ENCODE measurements at regions not wholly inside any gene's neighbourhood (a gene's known extent, or its start where the extent isn't known, plus 50 kb on each side); places are given as distances from the start of the nearest gene placed in this dataset.

DNA sequence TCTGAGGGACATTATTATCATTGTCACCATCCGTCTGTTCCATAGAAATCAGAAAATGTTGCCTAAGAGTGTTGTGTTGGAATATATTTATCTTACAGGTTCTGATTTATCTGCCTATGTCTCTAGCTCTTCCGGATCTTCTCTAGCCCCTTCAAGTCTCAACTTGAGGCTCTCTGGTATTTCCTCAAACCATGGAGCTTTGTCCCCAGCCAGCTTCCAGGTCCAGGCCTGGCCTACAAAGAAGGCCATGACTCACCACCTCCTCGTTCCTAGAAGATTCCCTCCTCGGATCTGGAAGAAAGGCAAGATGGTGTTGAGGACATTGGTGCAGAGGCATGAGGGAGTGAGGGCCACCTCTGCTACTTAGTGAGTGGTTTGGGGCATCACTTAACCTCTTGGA lies 122.1 kb upstream of the TRIB2 start:
- H3K4me2 ChIP-seq (ENCODE audit: low read length) = no peak overlapping the region
- WGBS (ENCODE audit: extremely low coverage, insufficient coverage, low lambda C conversion rate) = no CpG with 5 or more reads among the region's 4 CpGs
- H2BK120ac ChIP-seq (ENCODE audit: low read depth, low read length) = no peak overlapping the region
- no peaks in the 10 kb centered on the region for H3K36me3 ChIP-seq (ENCODE audit: control insufficient read depth, insufficient read depth, low read length)
- H3K79me2 ChIP-seq (ENCODE audit: control insufficient read depth, insufficient read depth, low read length) = no peaks in the 10 kb centered on the region
- H2AK5ac ChIP-seq (ENCODE audit: low read length) = no peak overlapping the region
- no peaks in the 10 kb centered on the region for H3K27me3 ChIP-seq (ENCODE audit: insufficient read depth, low read length, poor library complexity)
- H2BK5ac ChIP-seq (ENCODE audit: low read length) = no peak overlapping the region
- H3K4ac ChIP-seq (ENCODE audit: low read depth, low read length) = no peak overlapping the region
- no peak for DNase-seq
- peaks cover 2% of the 10 kb centered on the region for H3K4me1 ChIP-seq (ENCODE audit: control insufficient read depth, low read depth, low read length)
- H3K27ac ChIP-seq (ENCODE audit: low read depth, low read length) = no peak overlapping the region
- no peak overlapping the region for H4K5ac ChIP-seq (ENCODE audit: low read length)
- H3K18ac ChIP-seq (ENCODE audit: low read length) = no peak overlapping the region
- H4K8ac ChIP-seq (ENCODE audit: low read depth, low read length) = no peak overlapping the region
- H3K4me3 ChIP-seq (ENCODE audit: low read length) = no peak overlapping the region
- H2BK15ac ChIP-seq (replicated peaks; ENCODE audit: low read depth) = no peak overlapping the region
- no peaks in the 10 kb centered on the region for H3K79me1 ChIP-seq (ENCODE audit: low read length)
- H3K9ac ChIP-seq (ENCODE audit: low read length) = no peak overlapping the region
- no peak overlapping the region for H3K56ac ChIP-seq (ENCODE audit: low read length)
- no peak overlapping the region for H3K23ac ChIP-seq (ENCODE audit: low read length)

DNA sequence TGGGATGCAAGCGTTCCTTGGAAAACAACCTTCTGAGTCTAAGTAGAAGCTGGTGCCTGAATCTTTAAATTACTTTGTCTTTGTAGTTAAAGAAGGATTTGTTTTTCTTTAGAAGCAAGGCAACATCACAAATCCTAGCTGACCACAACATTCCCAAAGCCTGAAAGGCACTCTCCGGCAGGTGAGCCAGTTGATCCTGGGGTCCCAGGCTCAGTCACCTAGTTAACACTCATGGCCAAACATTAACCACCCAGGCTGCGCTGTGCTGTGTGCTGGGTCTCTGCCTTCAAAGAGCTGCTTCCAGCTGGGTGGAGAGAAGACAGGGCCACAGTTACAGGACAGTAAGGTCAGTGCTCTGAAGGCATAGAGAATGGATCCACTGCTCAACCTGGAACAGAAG lies 120.0 kb upstream of the TRIB2 start:
- Histone ChIP-seq H4K5ac (ENCODE audit: low read length) (no peak overlapping the region), H3K4me2 (ENCODE audit: low read length) (no peak overlapping the region), H3K4me3 (ENCODE audit: low read length) (no peak overlapping the region), H3K4me1 (ENCODE audit: control insufficient read depth, low read depth, low read length) (no peaks in the 10 kb centered on the region), H4K8ac (ENCODE audit: low read depth, low read length) (no peak overlapping the region), H3K56ac (ENCODE audit: low read length) (no peak overlapping the region), H3K27me3 (ENCODE audit: insufficient read depth, low read length, poor library complexity) (no peaks in the 10 kb centered on the region), H3K36me3 (ENCODE audit: control insufficient read depth, insufficient read depth, low read length) (no peaks in the 10 kb centered on the region), H2BK15ac (replicated peaks; ENCODE audit: low read depth) (no peak overlapping the region), H3K27ac (ENCODE audit: low read depth, low read length) (no peak overlapping the region), H2AK5ac (ENCODE audit: low read length) (no peak overlapping the region), H3K79me1 (ENCODE audit: low read length) (no peaks in the 10 kb centered on the region), H3K23ac (ENCODE audit: low read length) (no peak overlapping the region), H2BK120ac (ENCODE audit: low read depth, low read length) (no peak overlapping the region), H3K18ac (ENCODE audit: low read length) (no peak overlapping the region), H2BK5ac (ENCODE audit: low read length) (no peak overlapping the region), H3K79me2 (ENCODE audit: control insufficient read depth, insufficient read depth, low read length) (no peaks in the 10 kb centered on the region), H3K4ac (ENCODE audit: low read depth, low read length) (no peak overlapping the region), H3K9ac (ENCODE audit: low read length) (no peak overlapping the region)
- DNase-seq = no peak
- WGBS (ENCODE audit: extremely low coverage, insufficient coverage, low lambda C conversion rate) = no CpG with 5 or more reads among the region's 3 CpGs

DNA sequence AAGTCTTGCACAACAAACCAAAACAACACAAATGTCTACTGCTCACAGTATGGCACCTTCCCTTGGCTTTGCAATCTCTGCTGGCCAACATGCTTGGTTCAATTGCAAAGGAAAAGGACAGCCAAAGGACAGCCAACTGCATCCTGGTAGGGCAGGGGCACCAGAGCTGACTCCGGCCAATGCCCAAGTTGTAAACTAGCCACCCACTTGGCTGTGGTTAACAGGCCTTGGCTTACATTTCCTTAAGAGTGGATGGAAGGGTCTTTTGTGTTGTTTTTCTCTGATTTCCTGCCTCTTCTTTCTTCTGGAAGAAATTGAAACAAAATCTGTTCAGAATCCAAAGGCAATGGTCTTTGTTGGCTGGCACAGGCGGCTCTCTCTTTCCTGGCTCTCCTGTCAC lies 119.1 kb upstream of the TRIB2 start:
- no peak overlapping the region for H2AK5ac ChIP-seq (ENCODE audit: low read length)
- no peak overlapping the region for H2BK15ac ChIP-seq (replicated peaks; ENCODE audit: low read depth)
- no peaks in the 10 kb centered on the region for H3K79me2 ChIP-seq (ENCODE audit: control insufficient read depth, insufficient read depth, low read length)
- H3K27me3 ChIP-seq (ENCODE audit: insufficient read depth, low read length, poor library complexity) = no peaks in the 10 kb centered on the region
- no peak for DNase-seq
- no peaks in the 10 kb centered on the region for H3K36me3 ChIP-seq (ENCODE audit: control insufficient read depth, insufficient read depth, low read length)
- no peak overlapping the region for H4K5ac ChIP-seq (ENCODE audit: low read length)
- H3K4ac ChIP-seq (ENCODE audit: low read depth, low read length) = no peak overlapping the region
- no peak overlapping the region for H3K18ac ChIP-seq (ENCODE audit: low read length)
- H4K8ac ChIP-seq (ENCODE audit: low read depth, low read length) = no peak overlapping the region
- H3K9ac ChIP-seq (ENCODE audit: low read length) = no peak overlapping the region
- H3K23ac ChIP-seq (ENCODE audit: low read length) = no peak overlapping the region
- H3K4me1 ChIP-seq (ENCODE audit: control insufficient read depth, low read depth, low read length) = no peaks in the 10 kb centered on the region
- no peak overlapping the region for H3K56ac ChIP-seq (ENCODE audit: low read length)
- H3K27ac ChIP-seq (ENCODE audit: low read depth, low read length) = no peak overlapping the region
- no CpG with 5 or more reads among the region's 2 CpGs for WGBS (ENCODE audit: extremely low coverage, insufficient coverage, low lambda C conversion rate)
- no peak overlapping the region for H2BK120ac ChIP-seq (ENCODE audit: low read depth, low read length)
- H3K79me1 ChIP-seq (ENCODE audit: low read length) = no peaks in the 10 kb centered on the region
- H3K4me2 ChIP-seq (ENCODE audit: low read length) = no peak overlapping the region
- H2BK5ac ChIP-seq (ENCODE audit: low read length) = no peak overlapping the region
- H3K4me3 ChIP-seq (ENCODE audit: low read length) = no peak overlapping the region

GRCh38 chr2:12602661-12603060 lies 114.1 kb upstream of the TRIB2 start:
- Histone ChIP-seq H3K4me2 (ENCODE audit: low read length) (no peak overlapping the region), H2AK5ac (ENCODE audit: low read length) (no peak overlapping the region), H3K27me3 (ENCODE audit: insufficient read depth, low read length, poor library complexity) (no peaks in the 10 kb centered on the region), H3K4ac (ENCODE audit: low read depth, low read length) (no peak overlapping the region), H3K9ac (ENCODE audit: low read length) (no peak overlapping the region), H3K18ac (ENCODE audit: low read length) (no peak overlapping the region), H3K23ac (ENCODE audit: low read length) (no peak overlapping the region), H3K27ac (ENCODE audit: low read depth, low read length) (no peak overlapping the region), H2BK120ac (ENCODE audit: low read depth, low read length) (no peak overlapping the region), H2BK5ac (ENCODE audit: low read length) (no peak overlapping the region), H3K79me1 (ENCODE audit: low read length) (no peaks in the 10 kb centered on the region), H4K8ac (ENCODE audit: low read depth, low read length) (no peak overlapping the region), H3K56ac (ENCODE audit: low read length) (no peak overlapping the region), H2BK15ac (replicated peaks; ENCODE audit: low read depth) (no peak overlapping the region), H3K36me3 (ENCODE audit: control insufficient read depth, insufficient read depth, low read length) (no peaks in the 10 kb centered on the region), H3K4me3 (ENCODE audit: low read length) (no peak overlapping the region), H3K4me1 (ENCODE audit: control insufficient read depth, low read depth, low read length) (peaks cover 3% of the 10 kb centered on the region), H4K5ac (ENCODE audit: low read length) (no peak overlapping the region), H3K79me2 (ENCODE audit: control insufficient read depth, insufficient read depth, low read length) (no peaks in the 10 kb centered on the region)
- no peak for DNase-seq
- no CpG with 5 or more reads among the region's 2 CpGs for WGBS (ENCODE audit: extremely low coverage, insufficient coverage, low lambda C conversion rate)

DNA sequence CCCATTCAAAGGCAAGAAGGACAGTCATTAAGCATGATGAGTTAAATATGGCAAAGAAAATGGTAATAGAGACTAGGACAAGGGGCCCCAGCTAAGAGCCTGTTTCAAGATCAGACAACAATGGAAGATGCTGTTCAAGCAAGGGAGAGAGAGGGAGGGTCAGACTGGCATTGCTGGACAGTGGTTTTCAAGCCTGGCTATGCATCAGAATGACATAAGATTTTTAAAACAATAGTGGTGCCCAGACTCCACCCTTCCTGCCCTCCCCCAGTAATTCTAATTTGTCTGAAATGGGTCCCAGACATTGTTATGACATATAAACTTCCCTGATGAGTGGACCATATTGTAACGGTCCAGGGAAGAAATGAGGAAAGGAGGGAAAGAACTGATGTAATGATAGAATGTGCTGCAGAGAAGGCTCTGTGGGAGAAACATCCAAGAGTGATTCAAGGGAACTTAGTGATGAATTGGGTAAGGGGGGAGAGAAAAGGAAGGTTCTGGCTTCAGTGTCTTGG lies 112.9 kb upstream of the TRIB2 start:
- DNase-seq = no peak
- no peak overlapping the region for H3K4ac ChIP-seq (ENCODE audit: low read depth, low read length)
- H3K4me1 ChIP-seq (ENCODE audit: control insufficient read depth, low read depth, low read length) = peaks cover 3% of the 10 kb centered on the region
- no peak overlapping the region for H3K18ac ChIP-seq (ENCODE audit: low read length)
- H3K27me3 ChIP-seq (ENCODE audit: insufficient read depth, low read length, poor library complexity) = no peaks in the 10 kb centered on the region
- H4K8ac ChIP-seq (ENCODE audit: low read depth, low read length) = no peak overlapping the region
- WGBS (ENCODE audit: extremely low coverage, insufficient coverage, low lambda C conversion rate) = no CpG with 5 or more reads among the region's 1 CpG
- H2BK15ac ChIP-seq (replicated peaks; ENCODE audit: low read depth) = no peak overlapping the region
- no peaks in the 10 kb centered on the region for H3K36me3 ChIP-seq (ENCODE audit: control insufficient read depth, insufficient read depth, low read length)
- no peak overlapping the region for H3K23ac ChIP-seq (ENCODE audit: low read length)
- no peaks in the 10 kb centered on the region for H3K79me1 ChIP-seq (ENCODE audit: low read length)
- no peak overlapping the region for H2AK5ac ChIP-seq (ENCODE audit: low read length)
- H3K27ac ChIP-seq (ENCODE audit: low read depth, low read length) = no peak overlapping the region
- no peaks in the 10 kb centered on the region for H3K79me2 ChIP-seq (ENCODE audit: control insufficient read depth, insufficient read depth, low read length)
- H4K5ac ChIP-seq (ENCODE audit: low read length) = no peak overlapping the region
- no peak overlapping the region for H3K4me3 ChIP-seq (ENCODE audit: low read length)
- no peak overlapping the region for H3K9ac ChIP-seq (ENCODE audit: low read length)
- H2BK5ac ChIP-seq (ENCODE audit: low read length) = no peak overlapping the region
- no peak overlapping the region for H3K56ac ChIP-seq (ENCODE audit: low read length)
- H3K4me2 ChIP-seq (ENCODE audit: low read length) = no peak overlapping the region
- H2BK120ac ChIP-seq (ENCODE audit: low read depth, low read length) = no peak overlapping the region

DNA sequence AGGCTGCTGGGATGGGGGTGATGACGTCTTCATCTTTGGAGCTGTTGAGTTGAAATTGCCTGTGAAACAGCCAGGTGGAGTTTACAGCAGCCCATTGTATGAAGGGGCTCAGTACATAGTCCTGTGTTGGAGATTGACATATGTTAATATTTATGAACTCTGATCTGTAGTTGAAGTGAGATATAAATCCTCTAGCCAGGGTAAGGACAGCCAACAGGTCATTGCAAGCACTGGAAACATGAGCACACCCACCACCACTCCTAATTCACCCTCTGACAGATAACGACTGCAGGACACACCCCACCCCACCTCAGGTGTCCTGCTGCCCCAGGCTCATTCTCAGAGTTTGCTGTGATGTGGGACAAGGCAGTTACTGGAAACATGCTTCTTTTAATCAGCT lies 112.4 kb upstream of the TRIB2 start:
- Histone ChIP-seq H3K79me2 (ENCODE audit: control insufficient read depth, insufficient read depth, low read length) (no peaks in the 10 kb centered on the region), H3K4me2 (ENCODE audit: low read length) (no peak overlapping the region), H2BK15ac (replicated peaks; ENCODE audit: low read depth) (no peak overlapping the region), H3K18ac (ENCODE audit: low read length) (no peak overlapping the region), H4K5ac (ENCODE audit: low read length) (no peak overlapping the region), H3K4me3 (ENCODE audit: low read length) (no peak overlapping the region), H3K36me3 (ENCODE audit: control insufficient read depth, insufficient read depth, low read length) (no peaks in the 10 kb centered on the region), H3K56ac (ENCODE audit: low read length) (no peak overlapping the region), H3K79me1 (ENCODE audit: low read length) (no peaks in the 10 kb centered on the region), H2AK5ac (ENCODE audit: low read length) (no peak overlapping the region), H2BK120ac (ENCODE audit: low read depth, low read length) (no peak overlapping the region), H4K8ac (ENCODE audit: low read depth, low read length) (no peak overlapping the region), H3K9ac (ENCODE audit: low read length) (no peak overlapping the region), H3K4ac (ENCODE audit: low read depth, low read length) (no peak overlapping the region), H2BK5ac (ENCODE audit: low read length) (no peak overlapping the region), H3K23ac (ENCODE audit: low read length) (no peak overlapping the region), H3K27me3 (ENCODE audit: insufficient read depth, low read length, poor library complexity) (no peaks in the 10 kb centered on the region), H3K4me1 (ENCODE audit: control insufficient read depth, low read depth, low read length) (peaks cover 3% of the 10 kb centered on the region), H3K27ac (ENCODE audit: low read depth, low read length) (no peak overlapping the region)
- no CpG with 5 or more reads among the region's 2 CpGs for WGBS (ENCODE audit: extremely low coverage, insufficient coverage, low lambda C conversion rate)
- no peak for DNase-seq

Measured in mesendoderm (in vitro differentiated cells).